ENCODE measurements at regions not wholly inside any gene's neighbourhood (a gene's known extent, or its start where the extent isn't known, plus 50 kb on each side); places are given as distances from the start of the nearest gene placed in this dataset.

- TF ChIP-seq CTCF (conservative IDR thresholded peaks at IDR 0.05; ENCODE audit: low read depth, low read length) = no peak
- TF ChIP-seq EZH2 (IDR thresholded peaks at IDR 0.05; ENCODE audit: borderline replicate concordance, low read depth, low read length, poor library complexity, severe bottlenecking) = no peak
Measured at GRCh38 chr3:18650731-18651130, 225.6 kb upstream of the SATB1 start.
